Mesenchymal stem cell (in vitro differentiated cells and primary cell): ENCODE measurements at regions not wholly inside any gene's neighbourhood (a gene's known extent, or its start where the extent isn't known, plus 50 kb on each side); places are given as distances from the start of the nearest gene placed in this dataset.

Experiments used
- DNase-seq: peaks from one replicate; pipeline ENCODE4 v3.0.0-alpha.2; 2013
- H2AFZ ChIP-seq: one replicate; pipeline ENCODE4 v1.6.1; 2013; ENCODE audit warnings: low read depth, mild to moderate bottlenecking, control low read depth, inconsistent platforms, low read length, moderate library complexity
- H2AK5ac ChIP-seq: 2 replicates; pipeline ENCODE4 v1.6.1; 2013; ENCODE audit warnings: low read length, moderate library complexity, mild to moderate bottlenecking, inconsistent platforms; ENCODE audit not compliant: severe bottlenecking
- H2BK120ac ChIP-seq: one replicate; pipeline ENCODE4 v1.6.1; 2013; ENCODE audit warnings: low read depth, mild to moderate bottlenecking, inconsistent platforms, low read length, moderate library complexity
- H2BK12ac ChIP-seq, 2 experiments: one replicate each; pipeline ENCODE4 v1.6.1; 2013; ENCODE audit warnings: inconsistent platforms in 2 of 2, low read length in 2 of 2, mild to moderate bottlenecking in 2 of 2, moderate library complexity in 2 of 2, control low read depth in 1 of 2
- H2BK15ac ChIP-seq: one replicate; pipeline ENCODE4 v1.6.1; 2013; ENCODE audit warnings: mild to moderate bottlenecking, low read depth, inconsistent platforms; ENCODE audit not compliant: poor library complexity, severe bottlenecking
- H2BK5ac ChIP-seq: 2 replicates; pipeline ENCODE4 v1.6.1; 2013; ENCODE audit warnings: low read depth, mild to moderate bottlenecking, low read length, control low read depth, inconsistent platforms; ENCODE audit not compliant: poor library complexity, severe bottlenecking
- H3K14ac ChIP-seq, 2 experiments: one replicate each; pipeline ENCODE4 v1.6.1; 2013; ENCODE audit warnings: inconsistent platforms in 2 of 2, low read length in 2 of 2, control low read depth in 1 of 2, mild to moderate bottlenecking in 1 of 2, moderate library complexity in 1 of 2
- H3K18ac ChIP-seq, 2 experiments: one replicate each; pipeline ENCODE4 v1.6.1; 2013; ENCODE audit warnings: inconsistent platforms in 2 of 2, low read length in 2 of 2, control low read depth in 1 of 2, low read depth in 1 of 2, mild to moderate bottlenecking in 1 of 2
- H3K23ac ChIP-seq, 2 experiments: one replicate each; pipeline ENCODE4 v1.6.1; 2013; ENCODE audit warnings: inconsistent platforms in 2 of 2, low read length in 2 of 2, mild to moderate bottlenecking in 2 of 2, moderate library complexity in 2 of 2, control low read depth in 1 of 2
- H3K27ac ChIP-seq: 2 replicates; pipeline ENCODE4 v1.5.1; 2013; ENCODE audit warnings: mild to moderate bottlenecking, moderate library complexity, low read length, control low read depth, inconsistent platforms; ENCODE audit not compliant: poor library complexity, severe bottlenecking
- H3K27me3 ChIP-seq, 2 experiments: 2 replicates each; pipeline versions ENCODE4 v1.6.1 to v1.7.0; 2013; ENCODE audit warnings: low read length in 2 of 2, mild to moderate bottlenecking in 2 of 2, moderate library complexity in 2 of 2, control low read depth in 1 of 2, inconsistent platforms in 1 of 2; ENCODE audit not compliant: control insufficient read depth in 1 of 2, insufficient read depth in 1 of 2
- H3K36me3 ChIP-seq, 2 experiments: 2 replicates each; pipeline versions ENCODE4 v1.6.1 to v1.7.0; 2013; ENCODE audit warnings: low read length in 2 of 2, control low read depth in 1 of 2, inconsistent platforms in 1 of 2, low read depth in 1 of 2, mild to moderate bottlenecking in 1 of 2; ENCODE audit not compliant: insufficient read depth in 2 of 2, control insufficient read depth in 1 of 2
- H3K4ac ChIP-seq, 2 experiments: one replicate each; pipeline ENCODE4 v1.6.1; 2013; ENCODE audit warnings: inconsistent platforms in 2 of 2, low read length in 2 of 2, mild to moderate bottlenecking in 2 of 2, moderate library complexity in 2 of 2, control low read depth in 1 of 2, low read depth in 1 of 2
- H3K4me1 ChIP-seq: 2 replicates; pipeline ENCODE4 v1.6.1; 2013; ENCODE audit warnings: low read depth, low read length, control low read depth; ENCODE audit not compliant: control insufficient read depth, insufficient read depth
- H3K4me2 ChIP-seq: 2 replicates; pipeline ENCODE4 v1.6.1; 2013; ENCODE audit warnings: low read length, mild to moderate bottlenecking, inconsistent platforms; ENCODE audit not compliant: poor library complexity, severe bottlenecking
- H3K4me3 ChIP-seq, 2 experiments: 2 replicates each; pipeline versions ENCODE4 v1.5.1 to v1.7.0; 2013; ENCODE audit warnings: low read length in 2 of 2, mild to moderate bottlenecking in 2 of 2, control low read depth in 1 of 2, low read depth in 1 of 2; ENCODE audit not compliant: insufficient read depth in 1 of 2
- H3K79me1 ChIP-seq: replicated peaks from 2 replicates; pipeline ENCODE4 v1.6.1; 2013; ENCODE audit warnings: mild to moderate bottlenecking, control low read depth, low read length, inconsistent platforms; ENCODE audit not compliant: poor library complexity, severe bottlenecking
- H3K9ac ChIP-seq: 2 replicates; pipeline ENCODE4 v1.7.0; 2013; ENCODE audit warnings: mild to moderate bottlenecking, low read length, moderate library complexity
- H3K9me3 ChIP-seq: 2 replicates; pipeline ENCODE4 v1.7.0; 2013; ENCODE audit warnings: mild to moderate bottlenecking, low read length; ENCODE audit not compliant: control insufficient read depth
- H4K8ac ChIP-seq: one replicate; pipeline ENCODE4 v1.6.1; 2013; ENCODE audit warnings: inconsistent platforms, mild to moderate bottlenecking, low read length, moderate library complexity
- H4K91ac ChIP-seq: one replicate; pipeline ENCODE4 v1.6.1; 2013; ENCODE audit warnings: mild to moderate bottlenecking, low read length, inconsistent platforms
- WGBS: methylation state at CpG from one replicate; pipeline ENCODE4 v1.1.7; 2013; ENCODE audit warnings: mixed read lengths; 5-methylcytosine and 5-hydroxymethylcytosine counted together

DNA sequence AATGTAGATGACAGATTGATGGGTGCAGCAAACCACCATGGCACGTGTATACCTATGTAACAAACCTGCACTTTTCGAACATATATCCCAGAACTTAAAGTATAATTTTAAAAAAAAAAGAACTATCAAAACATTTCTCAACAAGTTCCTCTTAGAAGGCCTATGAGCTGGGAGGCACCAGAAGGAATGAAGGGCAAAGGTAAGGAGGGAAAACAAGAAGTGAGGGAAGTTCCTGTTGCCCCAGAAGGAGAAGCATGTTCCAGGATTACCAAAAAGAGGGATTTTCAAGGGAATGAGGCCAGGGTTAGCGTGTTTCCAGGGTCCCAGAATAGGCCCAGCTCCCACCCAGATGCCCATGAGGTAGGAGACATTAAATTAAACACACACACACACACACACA is 361.0 kb downstream of the SETD4 start:
- Histone ChIP-seq H2BK12ac (no peak overlapping the region), H3K4me1 (peaks cover 4% of the 10 kb centered on the region), H3K14ac (no peak overlapping the region), H2BK15ac (no peak overlapping the region), H2AK5ac (no peak overlapping the region), H4K8ac (no peak overlapping the region), H2AFZ (no peak overlapping the region), H4K91ac (no peak overlapping the region), H3K9ac (no peak overlapping the region), H3K27me3 (peaks cover 0 to 14% of the 10 kb centered on the region in 2 experiments), H3K4ac (no peak overlapping the region), H3K4me3 (no peak overlapping the region), H3K4me2 (no peak overlapping the region), H3K9me3 (no peaks in the 10 kb centered on the region), H3K36me3 (no peaks in the 10 kb centered on the region), H3K79me1 (no peaks in the 10 kb centered on the region), H3K18ac (no peak overlapping the region), H2BK120ac (no peak overlapping the region), H3K27ac (no peak overlapping the region), H3K23ac (no peak overlapping the region), H2BK5ac (no peak overlapping the region)
- DNase-seq: no peak
- WGBS: no CpG with 5 or more reads among the region's 3 CpGs

DNA sequence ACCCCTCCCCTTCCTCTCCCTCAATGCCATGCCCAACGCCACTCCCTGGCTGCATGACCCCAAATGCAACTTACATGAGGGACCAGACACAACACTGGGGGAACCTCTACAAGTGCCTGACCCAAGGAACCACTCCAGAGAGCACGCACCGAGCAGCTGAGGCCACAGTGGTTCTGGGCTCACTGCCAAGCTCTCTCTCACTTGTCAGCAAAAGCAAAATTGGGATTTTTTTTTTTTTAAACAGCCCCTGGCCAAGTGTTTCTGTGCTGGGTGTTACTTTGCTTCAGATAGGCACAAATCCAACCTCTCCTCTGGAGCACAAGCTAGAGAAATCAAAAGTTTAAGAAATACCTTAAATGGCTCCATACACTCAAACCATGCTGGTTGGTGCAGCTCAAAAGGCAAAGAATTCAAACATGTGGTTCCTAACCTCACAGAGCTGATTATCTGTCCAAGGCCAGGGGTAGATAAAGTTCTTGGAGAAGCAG is 363.0 kb downstream of the SETD4 start:
- 33% methylated on average over 3 of the region's 3 CpGs for WGBS
- no peak overlapping the region for H3K4ac ChIP-seq
- H3K18ac ChIP-seq: no peak overlapping the region
- H3K27me3 ChIP-seq: peaks cover 0 to 26% of the 10 kb centered on the region in 2 experiments
- no peaks in the 10 kb centered on the region for H3K9me3 ChIP-seq
- no peak overlapping the region for H2AK5ac ChIP-seq
- no peak overlapping the region for H2BK12ac ChIP-seq
- H3K79me1 ChIP-seq: no peaks in the 10 kb centered on the region
- DNase-seq: peak; percentile 64
- no peak overlapping the region for H3K9ac ChIP-seq
- no peak overlapping the region for H2BK5ac ChIP-seq
- H3K23ac ChIP-seq: no peak overlapping the region
- no peak overlapping the region for H3K4me3 ChIP-seq
- H2BK120ac ChIP-seq: no peak overlapping the region
- no peaks in the 10 kb centered on the region for H3K36me3 ChIP-seq
- H2BK15ac ChIP-seq: no peak overlapping the region
- no peak overlapping the region for H3K27ac ChIP-seq
- H4K91ac ChIP-seq: no peak overlapping the region
- H4K8ac ChIP-seq: no peak overlapping the region
- H3K4me2 ChIP-seq: no peak overlapping the region
- peaks cover 4% of the 10 kb centered on the region for H3K4me1 ChIP-seq
- H2AFZ ChIP-seq: no peak overlapping the region
- H3K14ac ChIP-seq: no peak overlapping the region

DNA sequence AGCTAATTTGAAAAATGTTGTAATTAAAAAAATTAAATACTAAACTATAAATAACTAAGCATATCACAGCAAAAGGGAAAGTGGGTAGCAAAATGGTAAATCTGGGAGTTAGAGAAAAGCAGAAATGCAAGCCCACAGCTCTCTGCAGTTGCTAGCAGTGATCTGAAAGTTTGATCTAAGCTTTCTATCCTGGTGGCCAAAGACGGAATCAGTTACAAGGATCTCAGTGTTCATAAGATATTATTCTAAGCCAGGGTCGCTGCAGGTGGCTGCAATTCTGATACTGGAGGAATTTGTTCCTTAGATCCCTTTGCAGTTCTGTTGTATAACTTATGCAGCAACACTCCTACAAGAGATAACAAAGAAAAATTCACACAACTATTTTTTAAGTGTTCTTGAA is 363.7 kb downstream of the SETD4 start:
- H4K91ac ChIP-seq: no peak overlapping the region
- H3K9me3 ChIP-seq: no peaks in the 10 kb centered on the region
- no peak overlapping the region for H2AFZ ChIP-seq
- H2BK15ac ChIP-seq: no peak overlapping the region
- no peak overlapping the region for H2AK5ac ChIP-seq
- H3K14ac ChIP-seq: no peak overlapping the region
- no peaks in the 10 kb centered on the region for H3K36me3 ChIP-seq
- H3K79me1 ChIP-seq: no peaks in the 10 kb centered on the region
- H3K4me1 ChIP-seq: peaks cover 4% of the 10 kb centered on the region
- H3K23ac ChIP-seq: no peak overlapping the region
- H4K8ac ChIP-seq: no peak overlapping the region
- H2BK12ac ChIP-seq: no peak overlapping the region
- no peak overlapping the region for H2BK5ac ChIP-seq
- H3K4me2 ChIP-seq: no peak overlapping the region
- WGBS: 96% methylated on average over 2 of the region's 2 CpGs
- no peak overlapping the region for H3K27ac ChIP-seq
- no peak overlapping the region for H2BK120ac ChIP-seq
- no peak overlapping the region for H3K18ac ChIP-seq
- H3K27me3 ChIP-seq: peaks cover 0 to 27% of the 10 kb centered on the region in 2 experiments
- peak; percentile 4 for DNase-seq
- H3K9ac ChIP-seq: no peak overlapping the region
- H3K4me3 ChIP-seq: no peak overlapping the region
- H3K4ac ChIP-seq: no peak overlapping the region

DNA sequence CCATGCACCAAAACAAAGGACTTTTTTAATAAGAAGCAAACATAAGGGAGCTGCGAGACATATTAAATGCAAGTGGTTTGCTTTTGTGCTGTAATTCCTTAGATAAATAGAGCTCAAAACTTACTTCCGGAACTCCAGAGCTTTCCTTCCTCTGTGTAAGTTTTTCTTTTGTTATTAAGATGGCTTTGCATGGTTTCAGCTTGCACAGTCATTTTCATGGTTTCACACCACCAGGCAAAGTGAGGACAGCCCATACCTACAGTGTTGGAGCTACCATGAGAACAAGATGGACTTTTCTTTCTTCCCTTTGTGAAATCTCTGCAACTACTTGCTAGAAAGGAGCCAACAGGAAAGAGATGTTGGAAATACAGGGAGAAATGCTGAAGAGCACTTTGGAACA is 368.0 kb downstream of the SETD4 start:
- no CpG with 5 or more reads among the region's 2 CpGs for WGBS
- Histone ChIP-seq H2BK120ac (no peak overlapping the region), H3K23ac (no peak overlapping the region), H3K14ac (no peak overlapping the region), H2BK5ac (no peak overlapping the region), H3K27ac (no peak overlapping the region), H3K4me3 (no peak overlapping the region), H4K91ac (no peak overlapping the region), H2BK12ac (no peak overlapping the region), H3K79me1 (no peaks in the 10 kb centered on the region), H2AK5ac (no peak overlapping the region), H3K18ac (no peak overlapping the region), H3K4me2 (no peak overlapping the region), H3K4me1 (peaks cover 2% of the 10 kb centered on the region), H2BK15ac (no peak overlapping the region), H3K36me3 (no peaks in the 10 kb centered on the region), H4K8ac (no peak overlapping the region), H2AFZ (no peak overlapping the region), H3K4ac (no peak overlapping the region), H3K9ac (no peak overlapping the region), H3K27me3 (peaks cover 0 to 35% of the 10 kb centered on the region in 2 experiments), H3K9me3 (no peaks in the 10 kb centered on the region)
- DNase-seq: no peak
